Kidney (tissue), 13 donors: ENCODE measurements at regions not wholly inside any gene's neighbourhood (a gene's known extent, or its start where the extent isn't known, plus 50 kb on each side); places are given as distances from the start of the nearest gene placed in this dataset.
A peak's percentile ranks its signal among the peaks of the same experiment; 100 is the strongest.

Experiments used
- DNase-seq, 5 donors: peaks; one replicate each; pipeline ENCODE4 v3.0.0-alpha.2; 2013 to 2020
- FAIRE-seq: peaks from 2 replicates; lab custom pipeline; 2012; peaks lifted over from hg19 to GRCh38; lab: Jason Lieb, UNC
- H3K27ac ChIP-seq, 2 donors: one replicate each; pipeline ENCODE4 v1.7.0; 2013; ENCODE audit warnings: low read depth in 2 of 2, low read length in 2 of 2, inconsistent platforms in 1 of 2
- H3K27me3 ChIP-seq: one replicate; pipeline ENCODE4 v1.7.1; 2013; ENCODE audit warnings: low read length, inconsistent platforms; ENCODE audit not compliant: control insufficient read depth, insufficient read depth
- H3K36me3 ChIP-seq, 3 donors: one replicate each; pipeline versions ENCODE4 v1.7.0 to v1.7.1; 2013; ENCODE audit warnings: low read length in 3 of 3, control low read depth in 1 of 3, inconsistent platforms in 1 of 3; ENCODE audit not compliant: insufficient read depth in 3 of 3, control insufficient read depth in 2 of 3
- H3K4me1 ChIP-seq, 3 donors: one replicate each; pipeline versions ENCODE4 v1.7.0 to v1.7.1; 2013; ENCODE audit warnings: low read length in 3 of 3, inconsistent platforms in 1 of 3, low read depth in 1 of 3; ENCODE audit not compliant: control insufficient read depth in 2 of 3, insufficient read depth in 2 of 3
- H3K4me3 ChIP-seq, 3 donors: one replicate each; pipeline versions ENCODE4 v1.7.0 to v1.8.1; 2013; ENCODE audit warnings: low read length in 3 of 3, control low read depth in 1 of 3, inconsistent platforms in 1 of 3
- H3K9ac ChIP-seq, 3 donors: one replicate each; pipeline versions ENCODE4 v1.7.0 to v1.7.1; 2013; ENCODE audit warnings: low read length in 3 of 3, control low read depth in 1 of 3, inconsistent platforms in 1 of 3
- H3K9me3 ChIP-seq, 3 donors: one replicate each; pipeline versions ENCODE4 v1.7.0 to v1.7.1; 2013; ENCODE audit warnings: low read length in 3 of 3, control low read depth in 1 of 3, inconsistent platforms in 1 of 3; ENCODE audit not compliant: control insufficient read depth in 2 of 3, insufficient read depth in 1 of 3
- CTCF ChIP-seq: IDR thresholded peaks from 3 replicates; pipeline ENCODE4 v1.5.1; 2012; ENCODE audit warnings: mild to moderate bottlenecking, moderate library complexity, borderline replicate concordance; ENCODE audit not compliant: insufficient read depth; ENCODE audit errors: extremely low read depth
- intact Hi-C: fragments of 100-400 bp; cut with DNase I; formaldehyde crosslinking; loops from one replicate; pipeline ENCODE4 v1.11.1; 2022
- donor health status: control.
- donor health status: control.
- donor health status: control.
- donor health status: control.
- donor health status: control.
- donor health status: DM: yes; HTN: yes; CAD: no.
- donor health status: Normal renal cell carcinoma (clear cell type).

- intact Hi-C loops = loop anchor here (5.0 to 10.0 kb wide), 2 partner anchors 450 to 952 kb away; no protein-coding TSS in a partner anchor
- DNase-seq = peak in 2 of 5 donors; percentile 31 to 69
- FAIRE-seq = no peak
Observed at GRCh38 chr13:107202371-107203023, 634.6 kb upstream of the ARGLU1 start.

DNA sequence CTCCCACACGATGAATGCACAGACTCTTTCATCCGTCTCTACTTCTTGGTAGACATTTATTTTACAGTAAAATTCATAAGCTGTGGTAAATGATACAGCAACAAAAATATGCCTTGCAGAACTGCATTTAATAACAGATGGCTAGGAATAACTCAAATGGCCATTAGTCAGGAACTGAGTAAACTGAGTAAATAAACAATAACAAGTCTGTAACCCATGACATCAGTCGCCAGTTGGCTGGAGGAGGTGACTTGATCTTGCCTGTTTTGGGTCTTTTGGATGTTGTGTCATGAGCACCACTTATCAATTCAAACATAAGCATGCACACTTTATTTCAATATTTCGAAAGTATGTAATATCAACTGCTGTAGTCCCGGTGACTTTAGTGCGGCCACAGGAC lies 632.6 kb upstream of the ARGLU1 start:
- no peak overlapping the region for H3K4me3 ChIP-seq
- H3K27ac ChIP-seq = no peak overlapping the region
- no peaks in the 10 kb centered on the region for H3K27me3 ChIP-seq
- DNase-seq = no peak
- H3K9me3 ChIP-seq = no peaks in the 10 kb centered on the region
- intact Hi-C loops = loop anchor here (5.0 to 10.0 kb wide), 2 partner anchors 452 to 954 kb away; no protein-coding TSS in a partner anchor
- no peak overlapping the region for H3K9ac ChIP-seq
- H3K4me1 ChIP-seq = peaks cover 0 to under 1% (median 0%) of the 10 kb centered on the region in 3 donors
- H3K36me3 ChIP-seq = no peaks in the 10 kb centered on the region
- no peak for FAIRE-seq
- TF ChIP-seq CTCF = no peak

More at GRCh38 chr13:107202371-107203023, 634.6 kb upstream of the ARGLU1 start:
- no peak overlapping the region for H3K27ac ChIP-seq
- no peaks in the 10 kb centered on the region for H3K27me3 ChIP-seq
- peaks cover 0 to 3% (median 0%) of the 10 kb centered on the region in 3 donors for H3K4me1 ChIP-seq
- no peak for TF ChIP-seq CTCF
- no peak overlapping the region for H3K9ac ChIP-seq
- H3K4me3 ChIP-seq = no peak overlapping the region
- H3K9me3 ChIP-seq = no peaks in the 10 kb centered on the region
- H3K36me3 ChIP-seq = no peaks in the 10 kb centered on the region

- no peaks in the 10 kb centered on the region for H3K9me3 ChIP-seq
- H3K4me3 ChIP-seq = no peak overlapping the region
- H3K9ac ChIP-seq = no peak overlapping the region
- DNase-seq = peak in 2 of 5 donors; percentile 39 to 50
- no peak for FAIRE-seq
- H3K27ac ChIP-seq = no peak overlapping the region
- H3K27me3 ChIP-seq = no peaks in the 10 kb centered on the region
- no peaks in the 10 kb centered on the region for H3K36me3 ChIP-seq
- intact Hi-C loops = no loop called here
- no peaks in the 10 kb centered on the region for H3K4me1 ChIP-seq
- no peak for TF ChIP-seq CTCF
Observed at GRCh38 chr13:107192289-107192688, 624.4 kb upstream of the ARGLU1 start.
